GM19438 (cell line): ENCODE measurements at regions not wholly inside any gene's neighbourhood (a gene's known extent, or its start where the extent isn't known, plus 50 kb on each side); places are given as distances from the start of the nearest gene placed in this dataset.
"Not testable (repeated sequence)": the region's sequence is repeated elsewhere in the genome, so short reads cannot be mapped to it uniquely, and the experiment has no call there.

ENCODE experiments used
- ATAC-seq: cut with Tn5 transposase; IDR thresholded peaks from one replicate; pipeline ENCODE4 v1.9.1; 2021; ENCODE audit warnings: low read depth; ENCODE audit not compliant: unreplicated experiment

DNA sequence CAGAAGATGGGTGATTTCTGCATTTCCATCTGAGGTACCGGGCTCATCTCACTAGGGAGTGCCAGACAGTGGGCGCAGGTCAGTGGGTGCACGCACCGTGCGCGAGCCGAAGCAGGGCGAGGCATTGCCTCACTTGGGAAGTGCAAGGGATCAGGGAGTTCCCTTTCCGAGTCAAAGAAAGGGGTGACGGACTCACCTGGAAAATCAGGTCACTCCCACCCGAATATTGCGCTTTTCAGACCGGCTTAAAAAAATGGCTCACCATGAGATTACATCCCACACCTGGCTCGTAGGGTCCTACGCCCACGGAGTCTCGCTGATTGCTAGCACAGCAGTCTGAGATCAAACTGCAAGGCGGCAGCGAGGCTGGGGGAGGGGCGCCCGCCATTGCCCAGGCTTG lies 194.0 kb downstream of the PARM1 start:
- ATAC-seq: not testable (repeated sequence)

GRCh38 chr4:75126058-75126457 lies 193.1 kb downstream of the PARM1 start:
- ATAC-seq: no peak

DNA sequence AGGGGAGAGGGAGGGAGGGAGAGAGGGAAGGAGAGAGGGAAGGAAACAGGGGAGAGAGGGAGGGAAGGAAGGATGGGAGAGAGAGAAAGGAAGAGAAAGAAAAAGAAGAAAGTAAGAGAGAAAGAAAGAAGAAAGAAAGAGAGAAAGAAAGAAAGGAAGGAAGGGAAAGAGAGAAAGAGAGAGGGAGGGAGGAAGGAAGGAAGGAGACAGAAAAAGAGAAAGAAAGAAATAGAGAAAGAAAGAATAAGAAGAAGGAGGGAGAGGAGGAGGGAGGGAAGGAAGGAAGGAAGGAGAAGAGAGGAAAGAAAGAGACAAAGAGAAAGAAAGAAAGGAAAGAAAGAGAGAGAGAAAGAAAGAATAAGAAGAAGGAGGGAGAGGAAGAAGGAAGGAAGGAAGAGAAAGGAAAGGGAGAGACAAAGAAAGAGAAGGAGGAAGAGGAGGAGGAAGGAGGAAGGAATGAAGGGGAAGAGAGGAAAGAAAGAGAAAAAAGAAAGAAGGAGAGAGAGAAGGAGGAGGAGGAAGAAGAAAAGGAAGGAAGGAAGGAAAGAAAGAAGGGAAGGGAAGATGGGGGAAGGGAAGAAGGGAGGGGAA lies 189.6 kb downstream of the PARM1 start:
- ATAC-seq: no peak

- no peak for ATAC-seq
Observed at GRCh38 chr4:75118739-75119138, 185.8 kb downstream of the PARM1 start.

DNA sequence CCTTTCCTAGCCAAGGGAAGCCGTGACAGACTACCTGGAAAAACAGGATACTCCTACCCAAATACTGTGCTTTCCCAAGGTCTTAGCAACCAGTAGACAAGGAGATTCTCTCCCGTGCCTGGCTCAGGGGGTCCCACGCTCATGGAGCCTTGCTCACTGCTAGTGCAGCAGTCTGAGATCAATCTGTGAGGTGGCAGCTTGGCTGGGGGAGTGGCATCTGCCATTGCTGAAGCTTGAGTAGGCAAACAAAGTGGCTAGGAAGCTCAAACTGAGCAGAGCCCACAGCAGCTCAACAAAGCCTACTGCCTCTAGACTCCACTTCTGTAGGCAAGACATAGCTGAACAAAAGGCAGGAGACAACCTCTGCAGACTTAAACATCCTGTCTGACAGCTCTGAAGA lies 177.1 kb downstream of the PARM1 start:
- ATAC-seq: no peak

GRCh38 chr4:75107755-75108612 lies 175.1 kb downstream of the PARM1 start:
- no peak for ATAC-seq

DNA sequence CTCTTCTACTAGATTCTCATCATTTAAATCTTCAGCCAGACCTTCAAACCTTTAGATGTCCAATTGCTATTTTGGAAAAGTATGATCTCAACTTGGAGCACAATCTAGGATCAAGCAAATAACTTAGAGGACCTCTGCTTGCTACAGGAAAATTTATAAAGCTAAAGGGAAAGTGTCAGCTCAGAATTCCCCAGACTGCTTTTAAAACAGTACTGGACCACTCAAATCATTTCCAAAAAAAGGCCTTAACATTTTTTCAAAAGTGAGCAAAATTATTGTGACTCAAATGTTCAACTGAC lies 169.8 kb downstream of the PARM1 start:
- no peak for ATAC-seq

- ATAC-seq: peak; percentile 44
Observed at GRCh38 chr4:75101906-75102786, 169.2 kb downstream of the PARM1 start.
